ENCODE measurements at regions not wholly inside any gene's neighbourhood (a gene's known extent, or its start where the extent isn't known, plus 50 kb on each side); places are given as distances from the start of the nearest gene placed in this dataset.

DNA sequence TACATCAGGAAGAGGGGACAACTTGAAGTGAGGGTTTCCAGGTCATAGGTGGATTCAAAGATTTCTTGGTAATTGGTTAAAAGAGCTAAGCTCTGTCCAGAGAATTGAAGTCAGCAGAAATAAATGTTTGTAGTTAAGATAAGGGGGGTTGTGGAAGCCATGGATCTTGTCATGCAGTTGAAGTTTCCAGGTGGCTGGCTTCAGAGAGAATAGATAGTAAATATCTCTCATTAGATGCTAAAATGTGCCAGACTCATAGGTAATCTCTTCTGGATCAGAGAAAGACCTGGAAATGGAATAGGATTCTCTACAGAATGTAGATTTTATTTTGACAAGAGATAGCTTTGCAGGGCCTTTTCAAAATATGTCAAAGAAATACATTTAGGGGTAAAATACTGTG lies 491.7 kb downstream of the PRR16 start:
- no TSS peak for BruUV-seq (replicated peaks)
- H2AFZ ChIP-seq: no peak overlapping the region
- POLR2A ChIA-PET (ENCODE audit: unreplicated experiment): no interaction called here
- CTCF ChIA-PET: no interaction called here
- no peaks in the 10 kb centered on the region for H3K79me2 ChIP-seq (ENCODE audit: low read depth)
- intact Hi-C loops (cut with micrococcal nuclease; ENCODE audit: unreplicated experiment): no loop called here
- H3K4me3 ChIP-seq: no peak overlapping the region
- no peaks in the 10 kb centered on the region for H4K20me1 ChIP-seq (ENCODE audit: insufficient read depth)
- H3F3A ChIP-seq (ENCODE audit: insufficient read depth, low read depth): no peaks in the 10 kb centered on the region
- H3K27me3 ChIP-seq (ENCODE audit: insufficient read depth, low read depth): no peaks in the 10 kb centered on the region
- no peak for DNase-seq
- no peaks in the 10 kb centered on the region for H3K4me1 ChIP-seq (replicated peaks; ENCODE audit: insufficient read depth)
- no peak overlapping the region for H3K4me2 ChIP-seq
- H3K36me3 ChIP-seq (ENCODE audit: low read depth): no peaks in the 10 kb centered on the region
- TF ChIP-seq EZH2 (IDR thresholded peaks at IDR 0.05; ENCODE audit: low read depth): no peak
- TF ChIP-seq, protein P1, sequence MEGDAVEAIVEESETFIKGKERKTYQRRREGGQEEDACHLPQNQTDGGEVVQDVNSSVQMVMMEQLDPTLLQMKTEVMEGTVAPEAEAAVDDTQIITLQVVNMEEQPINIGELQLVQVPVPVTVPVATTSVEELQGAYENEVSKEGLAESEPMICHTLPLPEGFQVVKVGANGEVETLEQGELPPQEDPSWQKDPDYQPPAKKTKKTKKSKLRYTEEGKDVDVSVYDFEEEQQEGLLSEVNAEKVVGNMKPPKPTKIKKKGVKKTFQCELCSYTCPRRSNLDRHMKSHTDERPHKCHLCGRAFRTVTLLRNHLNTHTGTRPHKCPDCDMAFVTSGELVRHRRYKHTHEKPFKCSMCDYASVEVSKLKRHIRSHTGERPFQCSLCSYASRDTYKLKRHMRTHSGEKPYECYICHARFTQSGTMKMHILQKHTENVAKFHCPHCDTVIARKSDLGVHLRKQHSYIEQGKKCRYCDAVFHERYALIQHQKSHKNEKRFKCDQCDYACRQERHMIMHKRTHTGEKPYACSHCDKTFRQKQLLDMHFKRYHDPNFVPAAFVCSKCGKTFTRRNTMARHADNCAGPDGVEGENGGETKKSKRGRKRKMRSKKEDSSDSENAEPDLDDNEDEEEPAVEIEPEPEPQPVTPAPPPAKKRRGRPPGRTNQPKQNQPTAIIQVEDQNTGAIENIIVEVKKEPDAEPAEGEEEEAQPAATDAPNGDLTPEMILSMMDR (conservative IDR thresholded peaks at IDR 0.05): no peak
- peaks cover 5% of the 10 kb centered on the region; the same call in 1 of the 2 replicates for H3K9me2 ChIP-seq (ENCODE audit: insufficient read depth)
- no peaks in the 10 kb centered on the region; the same call in 1 of the 2 replicates for H3K9me3 ChIP-seq (ENCODE audit: insufficient read depth, low read depth)
- no peak overlapping the region for H3K27ac ChIP-seq

DNA sequence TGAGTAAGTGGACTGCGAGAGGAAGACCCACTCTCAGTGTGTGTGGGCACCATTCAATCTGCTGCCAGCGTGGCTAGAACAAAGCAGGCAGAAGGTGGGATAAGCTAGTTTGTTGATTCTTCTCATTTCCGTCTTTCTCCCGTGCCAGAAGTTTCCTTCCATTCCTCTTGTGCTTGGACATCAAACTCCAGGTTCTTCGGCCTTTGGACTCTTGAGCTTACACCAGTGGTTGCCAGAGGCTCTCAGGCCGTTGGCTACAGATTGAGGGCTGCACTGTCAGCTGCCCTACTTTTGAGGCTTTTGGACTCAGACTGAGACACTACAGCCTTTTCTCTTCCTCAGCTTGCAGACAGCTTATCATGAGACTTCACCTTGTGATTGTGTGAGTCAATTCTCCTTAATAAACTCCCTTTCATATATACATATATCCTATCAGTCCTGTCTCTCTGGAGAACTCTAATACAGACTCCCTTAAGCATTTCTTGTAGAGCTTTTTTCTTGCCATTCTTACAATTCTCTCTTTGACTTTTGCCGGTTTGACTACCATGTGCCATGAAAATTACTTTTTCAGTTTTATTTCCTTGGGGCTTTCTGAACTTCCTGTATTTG lies 494.9 kb downstream of the PRR16 start:
- Histone ChIP-seq H3K79me2 (ENCODE audit: low read depth) (no peaks in the 10 kb centered on the region), H3K4me2 (no peak overlapping the region), H3K36me3 (ENCODE audit: low read depth) (no peaks in the 10 kb centered on the region), H3K9me3 (ENCODE audit: insufficient read depth, low read depth) (no peaks in the 10 kb centered on the region; the same call in 1 of the 2 replicates), H2AFZ (no peak overlapping the region), H3K9me2 (ENCODE audit: insufficient read depth) (0 out of 2 replicates have a peak, but pooled peaks cover 5% of the 10 kb centered on the region), H3K27ac (no peak overlapping the region), H4K20me1 (ENCODE audit: insufficient read depth) (no peaks in the 10 kb centered on the region), H3F3A (ENCODE audit: insufficient read depth, low read depth) (no peaks in the 10 kb centered on the region), H3K4me1 (replicated peaks; ENCODE audit: insufficient read depth) (no peaks in the 10 kb centered on the region), H3K27me3 (ENCODE audit: insufficient read depth, low read depth) (no peaks in the 10 kb centered on the region), H3K4me3 (no peak overlapping the region)
- no peak for DNase-seq
- CTCF ChIA-PET: no interaction called here
- BruUV-seq (replicated peaks): no TSS peak
- POLR2A ChIA-PET (ENCODE audit: unreplicated experiment): no interaction called here
- intact Hi-C loops (cut with micrococcal nuclease; ENCODE audit: unreplicated experiment): no loop called here
- no peak for TF ChIP-seq EZH2 (IDR thresholded peaks at IDR 0.05; ENCODE audit: low read depth)
- TF ChIP-seq, protein P1 (conservative IDR thresholded peaks at IDR 0.05): no peak

DNA sequence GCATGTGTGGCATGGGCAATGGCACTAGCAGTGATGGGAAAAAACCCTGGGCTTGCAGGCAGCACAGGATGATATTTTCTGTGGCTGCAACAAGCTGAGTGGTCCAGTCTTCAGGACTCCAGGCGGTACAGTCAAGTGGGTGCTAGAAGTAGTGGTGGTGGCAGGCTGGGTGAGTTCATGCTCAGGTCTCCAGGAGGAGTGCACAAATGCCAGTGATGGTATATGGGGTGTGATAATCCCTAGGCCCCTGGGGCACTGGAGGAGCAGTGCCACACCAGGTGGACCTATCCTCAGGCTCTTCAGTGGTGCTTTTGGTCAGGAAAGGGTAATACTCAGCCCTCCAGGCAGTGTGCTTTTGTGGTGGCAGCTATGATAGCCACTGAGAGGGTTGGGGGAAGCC lies 496.4 kb downstream of the PRR16 start:
- Histone ChIP-seq H3K4me3 (no peak overlapping the region), H3K36me3 (ENCODE audit: low read depth) (no peaks in the 10 kb centered on the region), H3K27ac (no peak overlapping the region), H4K20me1 (ENCODE audit: insufficient read depth) (no peaks in the 10 kb centered on the region), H3K4me2 (no peak overlapping the region), H3K27me3 (ENCODE audit: insufficient read depth, low read depth) (no peaks in the 10 kb centered on the region), H3F3A (ENCODE audit: insufficient read depth, low read depth) (no peaks in the 10 kb centered on the region), H3K4me1 (replicated peaks; ENCODE audit: insufficient read depth) (no peaks in the 10 kb centered on the region), H3K9me3 (ENCODE audit: insufficient read depth, low read depth) (no peaks in the 10 kb centered on the region), H2AFZ (no peak overlapping the region), H3K79me2 (ENCODE audit: low read depth) (no peaks in the 10 kb centered on the region), H3K9me2 (ENCODE audit: insufficient read depth) (0 out of 2 replicates have a peak, but pooled peaks cover 5% of the 10 kb centered on the region)
- TF ChIP-seq, protein P1 (conservative IDR thresholded peaks at IDR 0.05): no peak
- TF ChIP-seq EZH2 (IDR thresholded peaks at IDR 0.05; ENCODE audit: low read depth): no peak
- BruUV-seq (replicated peaks): no TSS peak
- DNase-seq: no peak
- intact Hi-C loops (cut with micrococcal nuclease; ENCODE audit: unreplicated experiment): no loop called here
- ChIA-PET POLR2A (ENCODE audit: unreplicated experiment) (no interaction called here), CTCF (no interaction called here)
